GM03348 (cell line): ENCODE measurements at regions not wholly inside any gene's neighbourhood (a gene's known extent, or its start where the extent isn't known, plus 50 kb on each side); places are given as distances from the start of the nearest gene placed in this dataset.

Source experiments
- DNase-seq: peaks from one replicate; pipeline ENCODE4 v3.0.0; 2012; ENCODE audit warnings: low spot score

- DNase-seq = no peak
Observed at GRCh38 chr11:70675697-70676374, 277.5 kb downstream of the CTTN start.

GRCh38 chr11:70677232-70677916, 279.0 kb downstream of the CTTN start:
- no peak for DNase-seq

- no peak for DNase-seq
Observed at GRCh38 chr11:70678931-70679900, 280.9 kb downstream of the CTTN start.

GRCh38 chr11:70680781-70681281, 282.5 kb downstream of the CTTN start:
- DNase-seq = no peak

- DNase-seq = no peak
Observed at GRCh38 chr11:70682056-70682455, 283.7 kb downstream of the CTTN start.

- no peak for DNase-seq
Observed at GRCh38 chr11:70682760-70683159, 284.4 kb downstream of the CTTN start.

- DNase-seq = no peak
Observed at GRCh38 chr11:70687716-70688115, 289.4 kb downstream of the CTTN start.

GRCh38 chr11:70688142-70688541, 289.8 kb downstream of the CTTN start:
- DNase-seq = no peak

GRCh38 chr11:70689764-70690163, 291.4 kb downstream of the CTTN start:
- no peak for DNase-seq

- DNase-seq = no peak
Observed at GRCh38 chr11:70692131-70692530, 293.8 kb downstream of the CTTN start.

GRCh38 chr11:70694371-70694770, 296.0 kb downstream of the CTTN start:
- no peak for DNase-seq

- DNase-seq = no peak
Observed at GRCh38 chr11:70695086-70695960, 297.0 kb downstream of the CTTN start.

GRCh38 chr11:70696076-70696475, 297.7 kb downstream of the CTTN start:
- DNase-seq = no peak

GRCh38 chr11:70696564-70696963, 298.2 kb downstream of the CTTN start:
- DNase-seq = no peak

GRCh38 chr11:70697701-70698100, 299.4 kb downstream of the CTTN start:
- DNase-seq = no peak

GRCh38 chr11:70698871-70699270, 300.5 kb downstream of the CTTN start:
- DNase-seq = no peak

GRCh38 chr11:70699294-70700221, 301.2 kb downstream of the CTTN start:
- DNase-seq = no peak

- DNase-seq = no peak
Observed at GRCh38 chr11:70700453-70700852, 302.1 kb downstream of the CTTN start.

- DNase-seq = no peak
Observed at GRCh38 chr11:70700871-70701270, 302.5 kb downstream of the CTTN start.

- no peak for DNase-seq
Observed at GRCh38 chr11:70702040-70702648, 303.8 kb downstream of the CTTN start.
